HEK293 (cell line): ENCODE measurements at regions not wholly inside any gene's neighbourhood (a gene's known extent, or its start where the extent isn't known, plus 50 kb on each side); places are given as distances from the start of the nearest gene placed in this dataset.

Experiments
- CTCF ChIA-PET: fragments of 350-600 bp; formaldehyde crosslinking; extraction: SDS; loops from one replicate; lab custom pipeline; 2021; ENCODE audit warnings: antibody characterized with exemption; lab: Yijun Ruan, JAX
- POLR2A ChIA-PET: fragments of 300-600 bp; formaldehyde crosslinking; extraction: SDS; loops from one replicate; lab custom pipeline; 2020; ENCODE audit warnings: antibody characterized with exemption, inconsistent platforms; lab: Yijun Ruan, JAX
- H3K27ac ChIP-seq: fragments of 200-500 bp; sonication (Bioruptor generic); 2 replicates; pipeline ENCODE4 v1.5.1; 2014; ENCODE audit warnings: low read depth, low read length, control low read depth, inconsistent platforms; ENCODE audit errors: extremely low read depth
- H3K36me3 ChIP-seq, 2 experiments: fragments of 200-500 bp in 1 of 2; sonication (Bioruptor generic) in 1 of 2; 1 replicate in 1 of 2; 2 replicates in 1 of 2; pipeline ENCODE4 v1.5.1; 2014 to 2017; ENCODE audit warnings: inconsistent platforms in 2 of 2, low read length in 2 of 2; ENCODE audit not compliant: control insufficient read depth in 2 of 2, insufficient read depth in 1 of 2
- H3K4me1 ChIP-seq: fragments of 200-500 bp; sonication (Bioruptor generic); 2 replicates; pipeline ENCODE4 v1.5.1; 2014; ENCODE audit warnings: mild to moderate bottlenecking, low read length, inconsistent platforms; ENCODE audit not compliant: control insufficient read depth, insufficient read depth
- H3K4me3 ChIP-seq: 2 replicates; pipeline ENCODE4 v1.5.1; 2011; ENCODE audit warnings: low read depth, mild to moderate bottlenecking, control low read depth, low read length, moderate library complexity
- H3K9me3 ChIP-seq: fragments of 200-500 bp; sonication (Bioruptor generic); 2 replicates; pipeline ENCODE4 v1.5.1; 2014; ENCODE audit warnings: low read depth, low read length, inconsistent platforms; ENCODE audit not compliant: control insufficient read depth, insufficient read depth
- GFI1B ChIP-seq: fragments of 450-650 bp; formaldehyde crosslinking; IDR thresholded peaks from 2 replicates; pipeline ENCODE4 v1.5.1; 2016; ENCODE audit warnings: missing biosample characterization, missing genetic modification characterization
- KLF7 ChIP-seq: fragments of 450-650 bp; formaldehyde crosslinking; IDR thresholded peaks from 2 replicates; pipeline ENCODE4 v1.5.1; 2016; ENCODE audit warnings: missing biosample characterization, missing genetic modification characterization, borderline replicate concordance
- MYNN ChIP-seq: fragments of 450-650 bp; formaldehyde crosslinking; IDR thresholded peaks from 2 replicates; pipeline ENCODE4 v1.5.1; 2016; ENCODE audit warnings: missing biosample characterization, missing genetic modification characterization, borderline replicate concordance
- MZF1 ChIP-seq: fragments of 450-650 bp; formaldehyde crosslinking; IDR thresholded peaks from 2 replicates; pipeline ENCODE4 v1.5.1; 2017; ENCODE audit warnings: missing biosample characterization, missing genetic modification characterization, borderline replicate concordance
- OSR2 ChIP-seq: fragments of 450-650 bp; formaldehyde crosslinking; IDR thresholded peaks from 2 replicates; pipeline ENCODE4 v1.5.1; 2016; ENCODE audit warnings: missing biosample characterization, missing genetic modification characterization
- PRDM4 ChIP-seq: fragments of 450-650 bp; formaldehyde crosslinking; IDR thresholded peaks from 2 replicates; pipeline ENCODE4 v1.5.1; 2017; ENCODE audit warnings: missing biosample characterization, missing genetic modification characterization
- SP7 ChIP-seq: fragments of 450-650 bp; formaldehyde crosslinking; IDR thresholded peaks from 2 replicates; pipeline ENCODE4 v1.5.1; 2016; ENCODE audit warnings: missing biosample characterization, missing genetic modification characterization
- ZBTB20 ChIP-seq: fragments of 450-650 bp; formaldehyde crosslinking; IDR thresholded peaks from 2 replicates; pipeline ENCODE4 v1.5.1; 2016; ENCODE audit warnings: missing biosample characterization, missing genetic modification characterization
- ZNF274 ChIP-seq, 2 experiments: fragments of 200-500 bp in 1 of 2; fragments of 450-650 bp in 1 of 2; sonication (Bioruptor generic) in 1 of 2; formaldehyde crosslinking in 1 of 2; IDR thresholded peaks; 2 replicates each; pipeline versions ENCODE4 v1.5.1 to v1.6.1; 2014 to 2016; ENCODE audit warnings: borderline replicate concordance in 1 of 2, inconsistent platforms in 1 of 2, low read length in 1 of 2, missing biosample characterization in 1 of 2, missing genetic modification characterization in 1 of 2
- ZNF335 ChIP-seq: fragments of 450-650 bp; formaldehyde crosslinking; conservative IDR thresholded peaks from 2 replicates; pipeline ENCODE4 v1.5.1; 2016; ENCODE audit warnings: missing biosample characterization, missing genetic modification characterization
- ZNF341 ChIP-seq: fragments of 450-650 bp; formaldehyde crosslinking; IDR thresholded peaks from 2 replicates; pipeline ENCODE4; 2016; ENCODE audit warnings: low read depth, missing biosample characterization, missing genetic modification characterization
- ZNF366 ChIP-seq: fragments of 450-650 bp; formaldehyde crosslinking; conservative IDR thresholded peaks from 2 replicates; pipeline ENCODE4 v1.5.1; 2016; ENCODE audit warnings: missing biosample characterization, missing genetic modification characterization
- ZNF423 ChIP-seq: fragments of 450-650 bp; formaldehyde crosslinking; IDR thresholded peaks from 2 replicates; pipeline ENCODE4 v1.5.1; 2016; ENCODE audit warnings: missing biosample characterization, missing genetic modification characterization
- ZNF48 ChIP-seq: fragments of 450-650 bp; formaldehyde crosslinking; IDR thresholded peaks from 2 replicates; pipeline ENCODE4 v1.5.1; 2016; ENCODE audit warnings: missing biosample characterization, missing genetic modification characterization
- ZNF629 ChIP-seq: fragments of 450-650 bp; formaldehyde crosslinking; IDR thresholded peaks from 2 replicates; pipeline ENCODE4 v1.5.1; 2017; ENCODE audit warnings: missing biosample characterization, missing genetic modification characterization
- ZNF654 ChIP-seq: fragments of 450-650 bp; formaldehyde crosslinking; IDR thresholded peaks from 2 replicates; pipeline ENCODE4 v1.5.1; 2016; ENCODE audit warnings: low read depth, missing biosample characterization, missing genetic modification characterization
- ZNF777 ChIP-seq: fragments of 450-650 bp; formaldehyde crosslinking; IDR thresholded peaks from 2 replicates; pipeline ENCODE4 v1.5.1; 2017; ENCODE audit warnings: missing biosample characterization, missing genetic modification characterization, borderline replicate concordance
- ZSCAN30 ChIP-seq: fragments of 450-650 bp; IDR thresholded peaks from 2 replicates; pipeline ENCODE4 v1.5.1; 2018; ENCODE audit warnings: missing biosample characterization, mild to moderate bottlenecking, missing genetic modification characterization, moderate library complexity
- TF ChIP-seq, protein P1 (sequence below): fragments of 450-650 bp; formaldehyde crosslinking; IDR thresholded peaks from 2 replicates; pipeline ENCODE4 v1.5.1; 2016; ENCODE audit warnings: missing biosample characterization, missing genetic modification characterization
- TF ChIP-seq, protein P2 (sequence below): fragments of 450-650 bp; formaldehyde crosslinking; IDR thresholded peaks from 2 replicates; pipeline ENCODE4 v1.5.1; 2016; ENCODE audit warnings: missing biosample characterization, missing genetic modification characterization
- TF ChIP-seq, protein P3 (sequence below): fragments of 450-650 bp; formaldehyde crosslinking; IDR thresholded peaks from 2 replicates; pipeline ENCODE4 v1.5.1; 2016; ENCODE audit warnings: missing biosample characterization, missing genetic modification characterization
- TF ChIP-seq, protein P4 (sequence below): fragments of 450-650 bp; formaldehyde crosslinking; IDR thresholded peaks from 2 replicates; pipeline ENCODE4 v1.5.1; 2016; ENCODE audit warnings: missing biosample characterization, missing genetic modification characterization

DNA sequence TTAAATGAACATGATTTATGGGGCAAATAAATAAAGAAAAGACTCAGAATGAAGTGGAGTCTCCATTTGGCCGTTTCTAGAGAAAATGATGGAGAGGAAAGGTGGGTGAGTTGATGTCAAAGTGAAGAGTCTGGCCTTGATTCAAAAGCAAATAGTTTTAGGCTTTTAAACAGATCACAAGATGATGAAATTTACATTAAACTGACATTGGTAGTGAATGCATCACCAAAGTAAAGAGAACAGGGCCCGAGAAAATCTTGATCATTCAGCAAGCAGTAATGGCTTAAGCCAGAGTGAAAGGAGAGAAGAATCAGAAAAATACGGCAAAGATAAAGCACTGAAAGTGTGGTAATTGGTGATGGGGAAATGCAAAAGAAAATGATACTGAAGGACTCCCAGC, 460.0 kb upstream of the SGCD start:
- TF ChIP-seq MYNN = no peak
- TF ChIP-seq, protein P1, sequence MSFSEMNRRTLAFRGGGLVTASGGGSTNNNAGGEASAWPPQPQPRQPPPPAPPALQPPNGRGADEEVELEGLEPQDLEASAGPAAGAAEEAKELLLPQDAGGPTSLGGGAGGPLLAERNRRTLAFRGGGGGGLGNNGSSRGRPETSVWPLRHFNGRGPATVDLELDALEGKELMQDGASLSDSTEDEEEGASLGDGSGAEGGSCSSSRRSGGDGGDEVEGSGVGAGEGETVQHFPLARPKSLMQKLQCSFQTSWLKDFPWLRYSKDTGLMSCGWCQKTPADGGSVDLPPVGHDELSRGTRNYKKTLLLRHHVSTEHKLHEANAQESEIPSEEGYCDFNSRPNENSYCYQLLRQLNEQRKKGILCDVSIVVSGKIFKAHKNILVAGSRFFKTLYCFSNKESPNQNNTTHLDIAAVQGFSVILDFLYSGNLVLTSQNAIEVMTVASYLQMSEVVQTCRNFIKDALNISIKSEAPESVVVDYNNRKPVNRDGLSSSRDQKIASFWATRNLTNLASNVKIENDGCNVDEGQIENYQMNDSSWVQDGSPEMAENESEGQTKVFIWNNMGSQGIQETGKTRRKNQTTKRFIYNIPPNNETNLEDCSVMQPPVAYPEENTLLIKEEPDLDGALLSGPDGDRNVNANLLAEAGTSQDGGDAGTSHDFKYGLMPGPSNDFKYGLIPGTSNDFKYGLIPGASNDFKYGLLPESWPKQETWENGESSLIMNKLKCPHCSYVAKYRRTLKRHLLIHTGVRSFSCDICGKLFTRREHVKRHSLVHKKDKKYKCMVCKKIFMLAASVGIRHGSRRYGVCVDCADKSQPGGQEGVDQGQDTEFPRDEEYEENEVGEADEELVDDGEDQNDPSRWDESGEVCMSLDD (tag by site-specific recombination) = no peak
- TF ChIP-seq ZNF48 = no peak
- Histone ChIP-seq H3K4me3 (no peak overlapping the region), H3K27ac (no peak overlapping the region), H3K4me1 (no peaks in the 10 kb centered on the region), H3K9me3 (no peaks in the 10 kb centered on the region), H3K36me3 (no peaks in the 10 kb centered on the region)
- ChIA-PET POLR2A (no interaction called here), CTCF (no interaction called here)

GRCh38 chr5:155867522-155868088, 459.4 kb upstream of the SGCD start:
- H3K36me3 ChIP-seq = no peaks in the 10 kb centered on the region
- H3K4me3 ChIP-seq = no peak overlapping the region
- H3K27ac ChIP-seq = no peak overlapping the region
- ChIA-PET POLR2A (no interaction called here), CTCF (no interaction called here)
- no peaks in the 10 kb centered on the region for H3K9me3 ChIP-seq
- TF ChIP-seq ZNF629 (tag by site-specific recombination) = no peak
- TF ChIP-seq KLF7 (tag by site-specific recombination) = no peak
- TF ChIP-seq MZF1 (tag by site-specific recombination) = no peak
- TF ChIP-seq ZNF341 (tag by site-specific recombination) = no peak
- no peaks in the 10 kb centered on the region for H3K4me1 ChIP-seq

GRCh38 chr5:155870636-155871035, 456.3 kb upstream of the SGCD start:
- TF ChIP-seq, protein P2, sequence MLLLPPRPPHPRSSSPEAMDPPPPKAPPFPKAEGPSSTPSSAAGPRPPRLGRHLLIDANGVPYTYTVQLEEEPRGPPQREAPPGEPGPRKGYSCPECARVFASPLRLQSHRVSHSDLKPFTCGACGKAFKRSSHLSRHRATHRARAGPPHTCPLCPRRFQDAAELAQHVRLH (tag by site-specific recombination) = no peak
- TF ChIP-seq ZNF777 (tag by site-specific recombination) (no peak), OSR2 (tag by site-specific recombination) (no peak), ZNF341 (tag by site-specific recombination) (no peak), ZBTB20 (no peak), ZNF274 (IDR thresholded peaks at IDR 0.05; ENCODE audit: low read length) (no peak), ZNF274 (tag by site-specific recombination; IDR thresholded peaks at IDR 0.05; ENCODE audit: borderline replicate concordance) (no peak), ZSCAN30 (no peak), ZNF654 (no peak), ZNF335 (tag by site-specific recombination) (no peak), ZNF366 (tag by site-specific recombination) (no peak), ZNF423 (tag by site-specific recombination) (no peak), GFI1B (tag by site-specific recombination) (no peak), SP7 (tag by site-specific recombination) (no peak), PRDM4 (tag by site-specific recombination) (no peak)
- TF ChIP-seq, protein P3, sequence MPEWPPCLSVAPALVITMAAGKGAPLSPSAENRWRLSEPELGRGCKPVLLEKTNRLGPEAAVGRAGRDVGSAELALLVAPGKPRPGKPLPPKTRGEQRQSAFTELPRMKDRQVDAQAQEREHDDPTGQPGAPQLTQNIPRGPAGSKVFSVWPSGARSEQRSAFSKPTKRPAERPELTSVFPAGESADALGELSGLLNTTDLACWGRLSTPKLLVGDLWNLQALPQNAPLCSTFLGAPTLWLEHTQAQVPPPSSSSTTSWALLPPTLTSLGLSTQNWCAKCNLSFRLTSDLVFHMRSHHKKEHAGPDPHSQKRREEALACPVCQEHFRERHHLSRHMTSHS (tag by site-specific recombination) = no peak
- TF ChIP-seq, protein P4, sequence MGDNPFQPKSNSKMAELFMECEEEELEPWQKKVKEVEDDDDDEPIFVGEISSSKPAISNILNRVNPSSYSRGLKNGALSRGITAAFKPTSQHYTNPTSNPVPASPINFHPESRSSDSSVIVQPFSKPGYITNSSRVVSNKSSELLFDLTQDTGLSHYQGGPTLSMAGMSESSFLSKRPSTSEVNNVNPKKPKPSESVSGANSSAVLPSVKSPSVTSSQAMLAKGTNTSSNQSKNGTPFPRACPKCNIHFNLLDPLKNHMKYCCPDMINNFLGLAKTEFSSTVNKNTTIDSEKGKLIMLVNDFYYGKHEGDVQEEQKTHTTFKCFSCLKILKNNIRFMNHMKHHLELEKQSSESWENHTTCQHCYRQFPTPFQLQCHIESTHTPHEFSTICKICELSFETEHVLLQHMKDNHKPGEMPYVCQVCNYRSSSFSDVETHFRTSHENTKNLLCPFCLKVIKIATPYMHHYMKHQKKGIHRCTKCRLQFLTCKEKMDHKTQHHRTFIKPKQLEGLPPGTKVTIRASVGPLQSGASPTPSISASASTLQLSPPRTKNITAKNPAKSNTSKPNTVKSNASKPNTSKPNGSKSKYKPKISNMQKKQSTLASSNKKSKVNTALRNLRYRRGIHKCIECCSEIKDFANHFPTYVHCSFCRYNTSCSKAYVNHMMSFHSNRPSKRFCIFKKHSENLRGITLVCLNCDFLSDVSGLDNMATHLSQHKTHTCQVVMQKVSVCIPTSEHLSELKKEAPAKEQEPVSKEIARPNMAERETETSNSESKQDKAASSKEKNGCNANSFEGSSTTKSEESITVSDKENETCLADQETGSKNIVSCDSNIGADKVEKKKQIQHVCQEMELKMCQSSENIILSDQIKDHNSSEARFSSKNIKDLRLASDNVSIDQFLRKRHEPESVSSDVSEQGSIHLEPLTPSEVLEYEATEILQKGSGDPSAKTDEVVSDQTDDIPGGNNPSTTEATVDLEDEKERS (tag by site-specific recombination) = no peak
- H3K9me3 ChIP-seq = no peaks in the 10 kb centered on the region
- no peak overlapping the region for H3K4me3 ChIP-seq
- no peak overlapping the region for H3K27ac ChIP-seq
- ChIA-PET POLR2A (no interaction called here), CTCF (interaction anchor here (0.7 kb wide), 1 partner anchor 207 kb away, joined by 3 read pairs; no protein-coding TSS in a partner anchor)
- no peaks in the 10 kb centered on the region for H3K36me3 ChIP-seq
- H3K4me1 ChIP-seq = no peaks in the 10 kb centered on the region
